IMR-90 (cell line): ENCODE measurements at regions not wholly inside any gene's neighbourhood (a gene's known extent, or its start where the extent isn't known, plus 50 kb on each side); places are given as distances from the start of the nearest gene placed in this dataset.

Experiments used
- ATAC-seq: fragments of 200-7000 bp; cut with Tn5 transposase; 2 replicates; pipeline ENCODE4 v1.9.1; 2020; ENCODE audit warnings: low read depth, mild to moderate bottlenecking, moderate library complexity
- BruUV-seq: library from RNA; stranded (reverse); fragments of 400-500 nt; replicated peaks from 2 replicates; lab custom pipeline; 2021; lab: Mats Ljungman, UMichigan
- CTCF ChIA-PET: fragments of 300-600 bp; formaldehyde crosslinking; extraction: SDS; loops from one replicate; lab custom pipeline; 2021; ENCODE audit warnings: antibody characterized with exemption; lab: Yijun Ruan, JAX
- POLR2A ChIA-PET: fragments of 300-600 bp; sonication (Branson Sonifier 250); formaldehyde crosslinking; loops from one replicate; lab custom pipeline; 2022; ENCODE audit warnings: antibody characterized with exemption; ENCODE audit not compliant: unreplicated experiment; lab: Charles Lee
- DNase-seq: peaks from one replicate; pipeline ENCODE4 v3.0.0; 2013
- H2AFZ ChIP-seq: replicated peaks from 2 replicates; pipeline ENCODE3; 2013; ENCODE audit warnings: low read length, mild to moderate bottlenecking; ENCODE audit not compliant: poor library complexity
- H2AK5ac ChIP-seq: 2 replicates; pipeline ENCODE4 v1.6.1; 2013; ENCODE audit warnings: low read depth, low read length, inconsistent platforms
- H2AK9ac ChIP-seq: replicated peaks from 2 replicates; pipeline ENCODE3; 2013; ENCODE audit warnings: mild to moderate bottlenecking, low read depth, low read length, moderate library complexity; ENCODE audit not compliant: poor library complexity
- H2BK120ac ChIP-seq: 2 replicates; pipeline ENCODE4 v1.6.1; 2013; ENCODE audit warnings: low read depth, low read length, inconsistent platforms
- H2BK15ac ChIP-seq: 3 replicates; pipeline ENCODE4 v1.6.1; 2013; ENCODE audit warnings: low read depth, low read length, inconsistent platforms
- H2BK20ac ChIP-seq: 2 replicates; pipeline ENCODE4 v1.6.1; 2013; ENCODE audit warnings: low read depth, mild to moderate bottlenecking, inconsistent platforms, low read length, moderate library complexity
- H2BK5ac ChIP-seq: 2 replicates; pipeline ENCODE4 v1.6.1; 2013; ENCODE audit warnings: mild to moderate bottlenecking, low read depth, low read length, inconsistent platforms; ENCODE audit not compliant: poor library complexity, severe bottlenecking
- H3K14ac ChIP-seq: replicated peaks from 2 replicates; pipeline ENCODE4 v1.6.1; 2013; ENCODE audit warnings: low read depth, low read length, inconsistent platforms
- H3K18ac ChIP-seq: 2 replicates; pipeline ENCODE4 v1.6.1; 2013; ENCODE audit warnings: low read depth, low read length, control low read depth
- H3K23ac ChIP-seq: 2 replicates; pipeline ENCODE4 v1.6.1; 2013; ENCODE audit warnings: low read depth, low read length, inconsistent platforms
- H3K27ac ChIP-seq: 2 replicates; pipeline ENCODE4 v1.5.1; 2013; ENCODE audit warnings: mild to moderate bottlenecking, control low read depth, low read length; ENCODE audit not compliant: insufficient read depth
- H3K27me3 ChIP-seq: 2 replicates; pipeline ENCODE4 v1.6.1; 2013; ENCODE audit warnings: low read length; ENCODE audit not compliant: control insufficient read depth, insufficient read depth
- H3K36me3 ChIP-seq: 2 replicates; pipeline ENCODE4 v1.6.1; 2013; ENCODE audit warnings: low read length, mixed read lengths; ENCODE audit not compliant: control insufficient read depth, insufficient read depth
- H3K4ac ChIP-seq: 2 replicates; pipeline ENCODE4 v1.6.1; 2013; ENCODE audit warnings: low read depth, low read length, inconsistent platforms
- H3K4me1 ChIP-seq: 2 replicates; pipeline ENCODE4 v1.6.1; 2013; ENCODE audit warnings: low read length, mixed read lengths; ENCODE audit not compliant: control insufficient read depth, insufficient read depth
- H3K4me2 ChIP-seq: 2 replicates; pipeline ENCODE4 v1.6.1; 2013; ENCODE audit warnings: low read depth, mild to moderate bottlenecking, control low read depth, low read length, moderate library complexity
- H3K4me3 ChIP-seq: 2 replicates; pipeline ENCODE4 v1.5.1; 2013; ENCODE audit warnings: low read depth, mild to moderate bottlenecking, control low read depth, low read length, moderate library complexity; ENCODE audit not compliant: insufficient read depth
- H3K56ac ChIP-seq: 2 replicates; pipeline ENCODE4 v1.6.1; 2013; ENCODE audit warnings: low read length, inconsistent platforms; ENCODE audit not compliant: insufficient read depth; ENCODE audit errors: extremely low read depth
- H3K79me1 ChIP-seq, 2 experiments: 2 replicates each; pipeline ENCODE4 v1.6.1; 2013; ENCODE audit warnings: low read length in 2 of 2, inconsistent platforms in 1 of 2, low read depth in 1 of 2
- H3K9ac ChIP-seq: 2 replicates; pipeline ENCODE4 v1.6.1; 2013; ENCODE audit warnings: low read depth, low read length, control low read depth
- H3K9me1 ChIP-seq: 2 replicates; pipeline ENCODE4 v1.6.1; 2013; ENCODE audit warnings: low read length, inconsistent platforms; ENCODE audit not compliant: insufficient read depth
- H3K9me3 ChIP-seq: 2 replicates; pipeline ENCODE4 v1.6.1; 2013; ENCODE audit warnings: low read length; ENCODE audit not compliant: control insufficient read depth, insufficient read depth
- H4K20me1 ChIP-seq: 2 replicates; pipeline ENCODE4 v1.6.1; 2013; ENCODE audit warnings: low read length, inconsistent platforms; ENCODE audit not compliant: insufficient read depth
- H4K5ac ChIP-seq: 2 replicates; pipeline ENCODE4 v1.6.1; 2013; ENCODE audit warnings: mild to moderate bottlenecking, low read depth, low read length, control low read depth
- H4K8ac ChIP-seq, 2 experiments: 2 replicates each; pipeline ENCODE4 v1.6.1; 2013; ENCODE audit warnings: low read depth in 2 of 2, low read length in 2 of 2, control low read depth in 1 of 2, inconsistent platforms in 1 of 2
- H4K91ac ChIP-seq: 2 replicates; pipeline ENCODE4 v1.6.1; 2013; ENCODE audit warnings: low read depth, low read length, inconsistent platforms; ENCODE audit not compliant: insufficient read depth
- BHLHE40 ChIP-seq: fragments of 150-350 bp; IDR thresholded peaks from 2 replicates; pipeline ENCODE4 v1.6.1; 2016; ENCODE audit warnings: mild to moderate bottlenecking, low read depth, low read length
- CHD1 ChIP-seq: IDR thresholded peaks from 2 replicates; pipeline ENCODE4 v1.6.1; 2012; ENCODE audit warnings: low read depth, low read length, improper control_type of control experiment
- FOS ChIP-seq: fragments of 150-350 bp; IDR thresholded peaks from 2 replicates; pipeline ENCODE4 v1.6.1; 2016; ENCODE audit warnings: low read depth, low read length
- MAFK ChIP-seq: IDR thresholded peaks from 2 replicates; pipeline ENCODE4 v1.6.1; 2012; ENCODE audit warnings: low read depth, low read length, improper control_type of control experiment
- MXI1 ChIP-seq: IDR thresholded peaks from 2 replicates; pipeline ENCODE4 v1.6.1; 2012; ENCODE audit warnings: low read depth, mild to moderate bottlenecking, low read length, moderate library complexity, borderline replicate concordance
- NFE2L2 ChIP-seq: fragments of 150-350 bp; IDR thresholded peaks from 2 replicates; pipeline ENCODE4 v1.6.1; 2016; ENCODE audit warnings: low read depth, mild to moderate bottlenecking, low read length
- POLR2A ChIP-seq: IDR thresholded peaks from 2 replicates; pipeline ENCODE4 v1.6.1; 2012; ENCODE audit warnings: mild to moderate bottlenecking, low read depth, low read length
- RCOR1 ChIP-seq: IDR thresholded peaks from 2 replicates; pipeline ENCODE4 v1.6.1; 2012; ENCODE audit warnings: mild to moderate bottlenecking, low read length, improper control_type of control experiment; ENCODE audit not compliant: insufficient replicate concordance
- SMC3 ChIP-seq: fragments of 150-350 bp; IDR thresholded peaks from 2 replicates; pipeline ENCODE4 v1.6.1; 2016; ENCODE audit warnings: low read depth, mild to moderate bottlenecking, antibody characterized with exemption, low read length, moderate library complexity
- dilution Hi-C: fragments of 300-500 bp; cut with HindIII; formaldehyde crosslinking; loops from one replicate; pipeline ENCODE4 v1.14.3; 2018; ENCODE audit warnings: low sequenced_read_pairs; ENCODE audit not compliant: unreplicated experiment
- in situ Hi-C: fragments of 300-500 bp; cut with MboI; formaldehyde crosslinking; loops from 3 replicates; pipeline ENCODE4 v1.14.3; 2019; ENCODE audit warnings: low sequenced_read_pairs, inconsistent platforms, mixed read lengths
- intact Hi-C: fragments of 100-400 bp; cut with micrococcal nuclease; formaldehyde crosslinking; loops from 2 replicates; pipeline ENCODE4 v1.10.0; 2022
- TF ChIP-seq, protein P1 (sequence below): fragments of 150-350 bp; IDR thresholded peaks from 2 replicates; pipeline ENCODE4 v1.6.1; 2016; ENCODE audit warnings: low read depth, mild to moderate bottlenecking, low read length, moderate library complexity, borderline replicate concordance

DNA sequence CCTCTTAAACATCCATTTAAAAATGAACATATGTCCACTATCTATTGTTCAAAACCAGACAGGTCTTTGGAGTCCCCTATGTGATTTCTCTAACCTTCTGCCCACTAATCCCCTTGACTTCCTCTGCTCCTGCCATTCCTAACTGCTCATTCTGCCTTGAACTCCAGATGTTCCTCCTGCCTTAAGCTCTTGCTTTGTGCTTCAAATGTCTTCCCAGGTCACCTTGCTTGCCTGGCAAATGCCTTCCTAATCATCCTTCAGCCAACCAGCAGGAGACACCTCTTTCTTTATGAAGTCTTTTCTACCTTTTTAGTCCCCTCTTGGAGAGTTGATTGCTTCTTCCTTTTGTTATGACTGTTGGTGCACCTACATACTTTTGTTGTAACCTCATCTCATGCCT, 1043.0 kb upstream of the CHAC2 start:
- dilution Hi-C loops (no loop called here), intact Hi-C loops (no loop called here), in situ Hi-C loops (no loop called here)
- Histone ChIP-seq H2BK120ac (no peak overlapping the region), H4K91ac (no peak overlapping the region), H4K20me1 (no peaks in the 10 kb centered on the region), H3K18ac (no peak overlapping the region), H3K4me3 (no peak overlapping the region), H2AK5ac (no peak overlapping the region), H3K4me2 (no peak overlapping the region), H3K36me3 (no peaks in the 10 kb centered on the region), H4K8ac (no peak overlapping the region), H3K9me1 (no peaks in the 10 kb centered on the region), H3K27ac (no peak overlapping the region), H3K9me3 (no peaks in the 10 kb centered on the region), H2AK9ac (no peak overlapping the region), H2BK15ac (no peak overlapping the region), H3K9ac (no peak overlapping the region), H3K4me1 (no peaks in the 10 kb centered on the region), H3K4ac (no peak overlapping the region), H4K5ac (no peak overlapping the region), H3K27me3 (no peaks in the 10 kb centered on the region), H3K23ac (no peak overlapping the region), H3K56ac (no peak overlapping the region), H2BK20ac (no peak overlapping the region), H3K79me1 (no peaks in the 10 kb centered on the region), H2AFZ (no peak overlapping the region), H3K14ac (no peak overlapping the region), H2BK5ac (no peak overlapping the region)
- no TSS peak for BruUV-seq
- ATAC-seq (no peak), DNase-seq (no peak)
- TF ChIP-seq CHD1 (no peak), FOS (no peak), NFE2L2 (no peak), SMC3 (no peak), MXI1 (no peak), POLR2A (no peak), RCOR1 (no peak), MAFK (no peak), BHLHE40 (no peak)
- TF ChIP-seq, protein P1, sequence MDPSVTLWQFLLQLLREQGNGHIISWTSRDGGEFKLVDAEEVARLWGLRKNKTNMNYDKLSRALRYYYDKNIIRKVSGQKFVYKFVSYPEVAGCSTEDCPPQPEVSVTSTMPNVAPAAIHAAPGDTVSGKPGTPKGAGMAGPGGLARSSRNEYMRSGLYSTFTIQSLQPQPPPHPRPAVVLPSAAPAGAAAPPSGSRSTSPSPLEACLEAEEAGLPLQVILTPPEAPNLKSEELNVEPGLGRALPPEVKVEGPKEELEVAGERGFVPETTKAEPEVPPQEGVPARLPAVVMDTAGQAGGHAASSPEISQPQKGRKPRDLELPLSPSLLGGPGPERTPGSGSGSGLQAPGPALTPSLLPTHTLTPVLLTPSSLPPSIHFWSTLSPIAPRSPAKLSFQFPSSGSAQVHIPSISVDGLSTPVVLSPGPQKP, result no peak
- ChIA-PET CTCF (no interaction called here), POLR2A (no interaction called here)
